ENCODE measurements at regions not wholly inside any gene's neighbourhood (a gene's known extent, or its start where the extent isn't known, plus 50 kb on each side); places are given as distances from the start of the nearest gene placed in this dataset.

GRCh38 chr7:3175285-3175902 is 125.7 kb upstream of the SDK1 start:
- H3K9me3 ChIP-seq = no peaks in the 10 kb centered on the region
- no peak overlapping the region for H3K27ac ChIP-seq
- intact Hi-C loops (cut with DNase I; ENCODE audit: low total_unique reads) = no loop called here
- 57 to 86% methylated on average over 7 to 9 of the region's 9 CpGs for WGBS, 2 donors
- no peak overlapping the region for H3K4me3 ChIP-seq
- TF ChIP-seq CTCF (IDR thresholded peaks at IDR 0.05) (no peak), POLR2A (IDR thresholded peaks at IDR 0.05) (no peak)
- DNase-seq = no peak
- no peaks in the 10 kb centered on the region for H3K4me1 ChIP-seq
- H3K27me3 ChIP-seq = no peaks in the 10 kb centered on the region
- H3K36me3 ChIP-seq (ENCODE audit: low read depth, missing control alignments) = no peaks in the 10 kb centered on the region

GRCh38 chr7:3176112-3177000 is 124.7 kb upstream of the SDK1 start:
- TF ChIP-seq POLR2A (IDR thresholded peaks at IDR 0.05) = no peak
- TF ChIP-seq CTCF (IDR thresholded peaks at IDR 0.05) = no peak
- Histone ChIP-seq H3K4me1 (no peaks in the 10 kb centered on the region), H3K36me3 (ENCODE audit: low read depth, missing control alignments) (no peaks in the 10 kb centered on the region), H3K9me3 (no peaks in the 10 kb centered on the region), H3K4me3 (no peak overlapping the region), H3K27me3 (no peaks in the 10 kb centered on the region), H3K27ac (no peak overlapping the region)
- intact Hi-C loops (cut with DNase I; ENCODE audit: low total_unique reads) = no loop called here
- 73 to 80% methylated on average over 9 to 10 of the region's 10 CpGs for WGBS, 2 donors
- no peak for DNase-seq

- 85 to 88% methylated on average over 2 of the region's 2 CpGs for WGBS, 2 donors
- no peak for DNase-seq
- no peak overlapping the region for H3K4me3 ChIP-seq
- intact Hi-C loops (cut with DNase I; ENCODE audit: low total_unique reads) = no loop called here
- no peak for TF ChIP-seq CTCF (IDR thresholded peaks at IDR 0.05)
- TF ChIP-seq POLR2A (IDR thresholded peaks at IDR 0.05) = no peak
- no peak overlapping the region for H3K27ac ChIP-seq
- H3K27me3 ChIP-seq = no peaks in the 10 kb centered on the region
- H3K9me3 ChIP-seq = no peaks in the 10 kb centered on the region
- no peaks in the 10 kb centered on the region for H3K4me1 ChIP-seq
- no peaks in the 10 kb centered on the region for H3K36me3 ChIP-seq (ENCODE audit: low read depth, missing control alignments)
These were observed 123.8 kb upstream of the SDK1 start for GRCh38 chr7:3177271-3177670.

GRCh38 chr7:3179456-3179855 is 121.6 kb upstream of the SDK1 start:
- Histone ChIP-seq H3K27me3 (no peaks in the 10 kb centered on the region), H3K9me3 (no peaks in the 10 kb centered on the region), H3K27ac (no peak overlapping the region), H3K36me3 (ENCODE audit: low read depth, missing control alignments) (no peaks in the 10 kb centered on the region), H3K4me1 (no peaks in the 10 kb centered on the region), H3K4me3 (no peak overlapping the region)
- intact Hi-C loops (cut with DNase I; ENCODE audit: low total_unique reads) = no loop called here
- DNase-seq = no peak
- TF ChIP-seq POLR2A (IDR thresholded peaks at IDR 0.05) = no peak
- no peak for TF ChIP-seq CTCF (IDR thresholded peaks at IDR 0.05)
- WGBS, 2 donors = 63 to 82% methylated on average over 8 of the region's 8 CpGs
